Stomach (tissue), 8 donors: ENCODE measurements at regions not wholly inside any gene's neighbourhood (a gene's known extent, or its start where the extent isn't known, plus 50 kb on each side); places are given as distances from the start of the nearest gene placed in this dataset.
"Not testable (repeated sequence)": the region's sequence is repeated elsewhere in the genome, so short reads cannot be mapped to it uniquely, and the experiment has no call there.

ENCODE experiments used
- DNase-seq, 2 donors: peaks; one replicate each; pipeline versions ENCODE4 v3.0.0 to v3.0.0-alpha.2; 2013 to 2019
- H3K27ac ChIP-seq, 5 donors: fragments of 200-600 bp in 4 of 5; sonication (generic) in 4 of 5; one replicate each; pipeline ENCODE4 v1.5.1; 2013 to 2019; ENCODE audit warnings: mild to moderate bottlenecking in 1 of 5, moderate library complexity in 1 of 5
- H3K27me3 ChIP-seq, 3 donors: fragments of 200-600 bp; sonication (generic); one replicate each; pipeline ENCODE4 v1.5.1; 2017 to 2019; ENCODE audit warnings: mixed run types in 1 of 3
- H3K36me3 ChIP-seq, 4 donors: fragments of 200-600 bp; sonication (generic); 1 replicate in 3 of 4; 2 replicates in 1 of 4; pipeline ENCODE4 v1.5.1; 2016 to 2019
- H3K4me1 ChIP-seq, 4 donors: fragments of 200-600 bp; sonication (generic); one replicate each; pipeline ENCODE4 v1.5.1; 2016 to 2019
- H3K4me3 ChIP-seq, 4 donors: fragments of 200-600 bp; sonication (generic) in 3 of 4; one replicate each; pipeline ENCODE4 v1.5.1; 2016 to 2019; ENCODE audit warnings: mild to moderate bottlenecking in 1 of 4
- H3K9me3 ChIP-seq, 4 donors: fragments of 200-600 bp; sonication (generic); one replicate each; pipeline ENCODE4 v1.5.1; 2016 to 2019
- CTCF ChIP-seq, 7 experiments: fragments of 450-650 bp in 4 of 7; fragments of 200-600 bp in 3 of 7; sonication (generic) in 3 of 7; IDR thresholded peaks; one replicate each; pipeline ENCODE4 v1.5.1; 2016 to 2019; ENCODE audit warnings: antibody characterized with exemption in 7 of 7, control low read depth in 2 of 7, mild to moderate bottlenecking in 1 of 7
- EP300 ChIP-seq: sonication (generic); formaldehyde crosslinking; IDR thresholded peaks from one replicate; pipeline ENCODE4 v1.6.1; 2017; ENCODE audit warnings: antibody characterized with exemption
- POLR2A ChIP-seq, 4 donors: fragments of 450-650 bp; IDR thresholded peaks; one replicate each; pipeline ENCODE4 v1.6.1; 2016; ENCODE audit warnings: antibody characterized with exemption in 4 of 4, control low read depth in 2 of 4, mild to moderate bottlenecking in 1 of 4, moderate library complexity in 1 of 4
- POLR2AphosphoS5 ChIP-seq, 3 donors: sonication (generic); formaldehyde crosslinking; IDR thresholded peaks; one replicate each; pipeline ENCODE4 v1.6.1; 2016; ENCODE audit warnings: antibody characterized with exemption in 3 of 3
- WGBS, 5 donors: extraction: QIAGEN DNeasy Blood & Tissue Kit in 3 of 5; methylation state at CpG; one replicate each; pipeline versions ENCODE4 v1.1.5 to v1.1.7; 2013 to 2018; 5-methylcytosine and 5-hydroxymethylcytosine counted together
- intact Hi-C: fragments of 100-400 bp; cut with DNase I; formaldehyde crosslinking; loops from one replicate; pipeline ENCODE4 v1.15.1; 2023; ENCODE audit warnings: low total_unique reads
- donor health status: healthy with polysubstance abuse.
- donor health status: Bipolar disorder and iron deficiency.
- donor health status: healthy.

DNA sequence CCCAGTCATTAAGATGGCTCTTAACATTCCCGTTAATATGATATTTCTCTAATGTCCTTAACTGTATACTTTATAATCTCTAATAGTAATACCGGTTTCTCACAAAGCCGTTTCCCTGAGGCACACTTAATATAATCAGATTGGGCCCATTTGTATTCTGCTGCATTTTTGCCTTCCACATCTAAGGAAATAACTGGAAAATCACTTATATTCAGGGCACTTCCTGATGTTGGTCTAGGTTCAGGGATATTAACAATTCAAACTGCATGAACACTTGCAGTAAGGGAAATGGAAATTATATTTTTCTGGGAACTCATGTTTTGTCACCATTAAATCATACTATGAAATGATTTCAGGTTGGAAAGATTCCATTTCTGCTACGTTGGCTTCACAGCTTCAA, 119.8 kb downstream of the TPR start:
- H3K27me3 ChIP-seq, result no peaks in the 10 kb centered on the region
- intact Hi-C loops, result no loop called here
- no peaks in the 10 kb centered on the region for H3K9me3 ChIP-seq
- H3K4me3 ChIP-seq, result no peak overlapping the region
- TF ChIP-seq POLR2A (IDR thresholded peaks at IDR 0.05), result no peak
- no peak for TF ChIP-seq CTCF (IDR thresholded peaks at IDR 0.05)
- TF ChIP-seq POLR2AphosphoS5 (IDR thresholded peaks at IDR 0.05), result no peak
- TF ChIP-seq EP300, result no peak
- WGBS, 5 donors, result 69 to 81% (median 77%) methylated on average over 4 of the region's 4 CpGs
- DNase-seq, result peak in 1 of 2 donors; percentile 2
- H3K27ac ChIP-seq, result no peak overlapping the region
- no peaks in the 10 kb centered on the region for H3K36me3 ChIP-seq
- H3K4me1 ChIP-seq, result no peaks in the 10 kb centered on the region

GRCh38 chr1:186250529-186250928, 124.5 kb downstream of the TPR start:
- intact Hi-C loops, result no loop called here
- no peaks in the 10 kb centered on the region for H3K27me3 ChIP-seq
- TF ChIP-seq POLR2A (IDR thresholded peaks at IDR 0.05) (no peak), POLR2AphosphoS5 (IDR thresholded peaks at IDR 0.05) (no peak), EP300 (no peak), CTCF (IDR thresholded peaks at IDR 0.05) (no peak)
- no peak overlapping the region for H3K27ac ChIP-seq
- H3K9me3 ChIP-seq, result peaks cover 0 to 9% (median 0%) of the 10 kb centered on the region in 4 donors
- H3K4me3 ChIP-seq, result no peak overlapping the region
- H3K36me3 ChIP-seq, result no peaks in the 10 kb centered on the region
- no peaks in the 10 kb centered on the region for H3K4me1 ChIP-seq
- WGBS, 5 donors, result 73 to 90% (median 88%) methylated on average over 1 of the region's 1 CpG
- DNase-seq, result no peak

DNA sequence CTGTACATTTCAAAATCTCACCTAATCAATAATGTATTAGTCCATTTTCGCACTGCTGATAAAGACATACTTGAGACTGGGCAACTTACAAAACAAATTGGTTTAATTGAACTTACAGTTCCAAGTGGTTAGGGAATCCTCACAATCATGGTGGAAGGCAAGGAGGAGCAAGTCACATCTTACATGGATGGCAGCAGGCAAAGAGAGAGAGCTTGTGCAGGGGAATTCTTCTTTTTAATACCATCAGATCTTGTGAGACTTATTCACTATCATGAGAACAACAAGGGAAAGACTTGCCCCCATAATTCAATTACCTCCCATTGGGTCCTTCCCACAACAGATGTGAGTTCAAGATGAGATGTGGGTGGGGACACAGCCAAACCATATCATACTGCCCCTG, 126.4 kb downstream of the TPR start:
- intact Hi-C loops, H3K4me1 ChIP-seq, H3K4me3 ChIP-seq, H3K27me3 ChIP-seq, H3K9me3 ChIP-seq, H3K36me3 ChIP-seq, H3K27ac ChIP-seq, DNase-seq: not testable (repeated sequence)
- WGBS, 5 donors, result 0 to 43% (median 0%) methylated on average over 1 of the region's 1 CpG

- peaks cover 0 to 9% (median 0%) of the 10 kb centered on the region in 4 donors for H3K9me3 ChIP-seq
- no peak overlapping the region for H3K4me3 ChIP-seq
- TF ChIP-seq POLR2AphosphoS5 (IDR thresholded peaks at IDR 0.05) (no peak), CTCF (IDR thresholded peaks at IDR 0.05) (no peak), EP300 (no peak), POLR2A (IDR thresholded peaks at IDR 0.05) (no peak)
- H3K27ac ChIP-seq, result no peak overlapping the region
- DNase-seq, result no peak
- WGBS, 5 donors, result 37 to 74% (median 56%) methylated on average over 6 of the region's 6 CpGs
- no peaks in the 10 kb centered on the region for H3K4me1 ChIP-seq
- intact Hi-C loops, result no loop called here
- H3K27me3 ChIP-seq, result no peaks in the 10 kb centered on the region
- no peaks in the 10 kb centered on the region for H3K36me3 ChIP-seq
Observed at GRCh38 chr1:186244825-186245224, 130.2 kb downstream of the TPR start.
